GM21737 (cell line): ENCODE measurements at regions not wholly inside any gene's neighbourhood (a gene's known extent, or its start where the extent isn't known, plus 50 kb on each side); places are given as distances from the start of the nearest gene placed in this dataset.
"Not testable (repeated sequence)": the region's sequence is repeated elsewhere in the genome, so short reads cannot be mapped to it uniquely, and the experiment has no call there.

Experiments used
- ATAC-seq: cut with Tn5 transposase; IDR thresholded peaks from one replicate; pipeline ENCODE4 v1.9.1; 2021; ENCODE audit warnings: mild to moderate bottlenecking, moderate library complexity; ENCODE audit not compliant: unreplicated experiment

GRCh38 chr13:69109891-69110525 is 997.6 kb upstream of the ATXN8OS start:
- no peak for ATAC-seq

GRCh38 chr13:69108486-69108885 is 999.1 kb upstream of the ATXN8OS start:
- ATAC-seq = no peak

- ATAC-seq = no peak
Observed at GRCh38 chr13:69107436-69107835, 1000.2 kb upstream of the ATXN8OS start.

- no peak for ATAC-seq
Observed at GRCh38 chr13:69101841-69102240, 1005.8 kb upstream of the ATXN8OS start.

- no peak for ATAC-seq
Observed at GRCh38 chr13:69094485-69094884, 1013.1 kb upstream of the ATXN8OS start.

- ATAC-seq = no peak
Observed at GRCh38 chr13:69092615-69093322, 1014.9 kb upstream of the ATXN8OS start.

GRCh38 chr13:69077267-69077666 is 1030.4 kb upstream of the ATXN8OS start:
- no peak for ATAC-seq

- ATAC-seq = no peak
Observed at GRCh38 chr13:69069554-69070133, 1038.0 kb upstream of the ATXN8OS start.

- no peak for ATAC-seq
Observed at GRCh38 chr13:69050696-69051095, 1056.9 kb upstream of the ATXN8OS start.

- ATAC-seq = no peak
Observed at GRCh38 chr13:69044629-69045028, 1063.0 kb upstream of the ATXN8OS start.

- no peak for ATAC-seq
Observed at GRCh38 chr13:69040898-69041297, 1066.7 kb upstream of the ATXN8OS start.

- no peak for ATAC-seq
Observed at GRCh38 chr13:69035771-69036170, 1071.9 kb upstream of the ATXN8OS start.

GRCh38 chr13:69028936-69029335 is 1078.7 kb upstream of the ATXN8OS start:
- no peak for ATAC-seq

- no peak for ATAC-seq
Observed at GRCh38 chr13:69020120-69020519, 1087.5 kb upstream of the ATXN8OS start.

GRCh38 chr13:69018173-69018572 is 1089.5 kb upstream of the ATXN8OS start:
- not testable (repeated sequence) for ATAC-seq

GRCh38 chr13:69010789-69011188 is 1096.8 kb upstream of the ATXN8OS start:
- no peak for ATAC-seq

GRCh38 chr13:69008499-69008898 is 1099.1 kb upstream of the ATXN8OS start:
- no peak for ATAC-seq

- ATAC-seq = no peak
Observed at GRCh38 chr13:68998056-68998455, 1109.6 kb upstream of the ATXN8OS start.

GRCh38 chr13:68996668-68997025 is 1111.0 kb upstream of the ATXN8OS start:
- ATAC-seq = no peak

- ATAC-seq = no peak
Observed at GRCh38 chr13:68995972-68996667, 1111.5 kb upstream of the ATXN8OS start.

GRCh38 chr13:68993154-68993553 is 1114.5 kb upstream of the ATXN8OS start:
- ATAC-seq = no peak

- ATAC-seq = no peak
Observed at GRCh38 chr13:68988176-68988575, 1119.5 kb upstream of the ATXN8OS start.
